Right lobe of liver (tissue), 4 donors: ENCODE measurements at regions not wholly inside any gene's neighbourhood (a gene's known extent, or its start where the extent isn't known, plus 50 kb on each side); places are given as distances from the start of the nearest gene placed in this dataset.

Experiments used
- POLR2A ChIP-seq: fragments of 450-650 bp; IDR thresholded peaks from one replicate; pipeline ENCODE4 v1.6.1; 2017; ENCODE audit warnings: antibody characterized with exemption, mild to moderate bottlenecking
- TF ChIP-seq, protein P1 (sequence below), 4 donors: fragments of 200-600 bp in 3 of 4; fragments of 450-650 bp in 1 of 4; IDR thresholded peaks; one replicate each; pipeline versions ENCODE4 v1.5.1 to v1.8.0; 2016 to 2022; ENCODE audit warnings: antibody characterized with exemption in 4 of 4, mild to moderate bottlenecking in 2 of 4
- donor health status: DM: no; HTN: no; CAD: no.
- donor health status: DM: no; HTN: no; CAD: no.
- donor health status: DM: no; HTN: yes; CAD: no.

DNA sequence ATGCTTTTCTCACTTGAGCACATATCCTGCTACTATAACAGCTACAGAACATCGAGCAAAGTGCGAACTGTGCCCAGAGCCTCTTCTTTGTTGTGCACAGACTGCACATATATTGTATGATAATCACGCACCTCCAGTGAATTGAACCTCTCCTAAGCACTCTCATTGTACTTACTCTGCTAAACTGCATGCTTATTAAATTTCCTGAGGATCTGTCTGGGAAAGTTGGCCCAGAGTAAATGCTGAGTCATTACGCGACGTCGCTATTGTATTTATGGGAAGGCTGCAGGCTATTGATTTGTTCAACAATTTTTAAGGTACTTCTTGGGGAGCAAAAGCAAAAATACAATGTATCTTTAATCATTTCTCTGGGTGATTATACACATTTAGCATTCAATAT lies 399.6 kb upstream of the DSEL start:
- TF ChIP-seq, protein P1, sequence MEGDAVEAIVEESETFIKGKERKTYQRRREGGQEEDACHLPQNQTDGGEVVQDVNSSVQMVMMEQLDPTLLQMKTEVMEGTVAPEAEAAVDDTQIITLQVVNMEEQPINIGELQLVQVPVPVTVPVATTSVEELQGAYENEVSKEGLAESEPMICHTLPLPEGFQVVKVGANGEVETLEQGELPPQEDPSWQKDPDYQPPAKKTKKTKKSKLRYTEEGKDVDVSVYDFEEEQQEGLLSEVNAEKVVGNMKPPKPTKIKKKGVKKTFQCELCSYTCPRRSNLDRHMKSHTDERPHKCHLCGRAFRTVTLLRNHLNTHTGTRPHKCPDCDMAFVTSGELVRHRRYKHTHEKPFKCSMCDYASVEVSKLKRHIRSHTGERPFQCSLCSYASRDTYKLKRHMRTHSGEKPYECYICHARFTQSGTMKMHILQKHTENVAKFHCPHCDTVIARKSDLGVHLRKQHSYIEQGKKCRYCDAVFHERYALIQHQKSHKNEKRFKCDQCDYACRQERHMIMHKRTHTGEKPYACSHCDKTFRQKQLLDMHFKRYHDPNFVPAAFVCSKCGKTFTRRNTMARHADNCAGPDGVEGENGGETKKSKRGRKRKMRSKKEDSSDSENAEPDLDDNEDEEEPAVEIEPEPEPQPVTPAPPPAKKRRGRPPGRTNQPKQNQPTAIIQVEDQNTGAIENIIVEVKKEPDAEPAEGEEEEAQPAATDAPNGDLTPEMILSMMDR (IDR thresholded peaks at IDR 0.05): no peak
- no peak for TF ChIP-seq POLR2A
